ENCODE measurements at regions not wholly inside any gene's neighbourhood (a gene's known extent, or its start where the extent isn't known, plus 50 kb on each side); places are given as distances from the start of the nearest gene placed in this dataset.

GRCh38 chr1:207970329-207971233 is 59.7 kb upstream of the CD34 start:
- TF ChIP-seq, protein P1, sequence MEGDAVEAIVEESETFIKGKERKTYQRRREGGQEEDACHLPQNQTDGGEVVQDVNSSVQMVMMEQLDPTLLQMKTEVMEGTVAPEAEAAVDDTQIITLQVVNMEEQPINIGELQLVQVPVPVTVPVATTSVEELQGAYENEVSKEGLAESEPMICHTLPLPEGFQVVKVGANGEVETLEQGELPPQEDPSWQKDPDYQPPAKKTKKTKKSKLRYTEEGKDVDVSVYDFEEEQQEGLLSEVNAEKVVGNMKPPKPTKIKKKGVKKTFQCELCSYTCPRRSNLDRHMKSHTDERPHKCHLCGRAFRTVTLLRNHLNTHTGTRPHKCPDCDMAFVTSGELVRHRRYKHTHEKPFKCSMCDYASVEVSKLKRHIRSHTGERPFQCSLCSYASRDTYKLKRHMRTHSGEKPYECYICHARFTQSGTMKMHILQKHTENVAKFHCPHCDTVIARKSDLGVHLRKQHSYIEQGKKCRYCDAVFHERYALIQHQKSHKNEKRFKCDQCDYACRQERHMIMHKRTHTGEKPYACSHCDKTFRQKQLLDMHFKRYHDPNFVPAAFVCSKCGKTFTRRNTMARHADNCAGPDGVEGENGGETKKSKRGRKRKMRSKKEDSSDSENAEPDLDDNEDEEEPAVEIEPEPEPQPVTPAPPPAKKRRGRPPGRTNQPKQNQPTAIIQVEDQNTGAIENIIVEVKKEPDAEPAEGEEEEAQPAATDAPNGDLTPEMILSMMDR (IDR thresholded peaks at IDR 0.05) = no peak
- TF ChIP-seq EZH2 (IDR thresholded peaks at IDR 0.05) = no peak

Data from neural progenitor cell (in vitro differentiated cells).